ENCODE measurements at regions not wholly inside any gene's neighbourhood (a gene's known extent, or its start where the extent isn't known, plus 50 kb on each side); places are given as distances from the start of the nearest gene placed in this dataset.
A peak's percentile ranks its signal among the peaks of the same experiment; 100 is the strongest.

GRCh38 chr6:71474942-71475341 lies 186.3 kb downstream of the OGFRL1 start:
- Mint-ChIP-seq H3K27me3 (peaks cover 12% of the 10 kb centered on the region), H3K4me1 (ENCODE audit: low read depth) (no peaks in the 10 kb centered on the region), H3K9me3 (no peaks in the 10 kb centered on the region), H3K4me3 (no peak overlapping the region), H3K36me3 (ENCODE audit: low read depth) (no peaks in the 10 kb centered on the region), H3K27ac (no peak overlapping the region)

GRCh38 chr6:71476371-71476770 lies 187.8 kb downstream of the OGFRL1 start:
- Mint-ChIP-seq H3K27me3 (peaks cover 12% of the 10 kb centered on the region), H3K9me3 (no peaks in the 10 kb centered on the region), H3K4me3 (no peak overlapping the region), H3K27ac (no peak overlapping the region), H3K4me1 (ENCODE audit: low read depth) (no peaks in the 10 kb centered on the region), H3K36me3 (ENCODE audit: low read depth) (no peaks in the 10 kb centered on the region)

- no peaks in the 10 kb centered on the region for H3K36me3 Mint-ChIP-seq (ENCODE audit: low read depth)
- H3K27me3 Mint-ChIP-seq = peaks cover 9% of the 10 kb centered on the region
- no peaks in the 10 kb centered on the region for H3K9me3 Mint-ChIP-seq
- no peak overlapping the region for H3K27ac Mint-ChIP-seq
- H3K4me3 Mint-ChIP-seq = no peak overlapping the region
- no peaks in the 10 kb centered on the region for H3K4me1 Mint-ChIP-seq (ENCODE audit: low read depth)
Measured at GRCh38 chr6:71476872-71477271, 188.3 kb downstream of the OGFRL1 start.

- peaks cover 8% of the 10 kb centered on the region for H3K27me3 Mint-ChIP-seq
- no peaks in the 10 kb centered on the region for H3K36me3 Mint-ChIP-seq (ENCODE audit: low read depth)
- H3K27ac Mint-ChIP-seq = no peak overlapping the region
- H3K4me3 Mint-ChIP-seq = no peak overlapping the region
- H3K4me1 Mint-ChIP-seq (ENCODE audit: low read depth) = no peaks in the 10 kb centered on the region
- no peaks in the 10 kb centered on the region for H3K9me3 Mint-ChIP-seq
Measured at GRCh38 chr6:71478834-71479541, 190.4 kb downstream of the OGFRL1 start.

- Mint-ChIP-seq H3K36me3 (ENCODE audit: low read depth) (no peaks in the 10 kb centered on the region), H3K4me1 (ENCODE audit: low read depth) (no peaks in the 10 kb centered on the region), H3K27me3 (peaks cover 6% of the 10 kb centered on the region), H3K9me3 (no peaks in the 10 kb centered on the region), H3K27ac (no peak overlapping the region), H3K4me3 (no peak overlapping the region)
Measured at GRCh38 chr6:71480577-71480976, 192.0 kb downstream of the OGFRL1 start.

- Mint-ChIP-seq H3K27ac (no peak overlapping the region), H3K9me3 (no peaks in the 10 kb centered on the region), H3K27me3 (peaks cover 3% of the 10 kb centered on the region), H3K4me3 (no peak overlapping the region), H3K36me3 (ENCODE audit: low read depth) (no peaks in the 10 kb centered on the region), H3K4me1 (ENCODE audit: low read depth) (no peaks in the 10 kb centered on the region)
Measured at GRCh38 chr6:71481011-71481410, 192.4 kb downstream of the OGFRL1 start.

- H3K9me3 Mint-ChIP-seq = no peaks in the 10 kb centered on the region
- H3K27ac Mint-ChIP-seq = no peak overlapping the region
- H3K4me1 Mint-ChIP-seq (ENCODE audit: low read depth) = no peaks in the 10 kb centered on the region
- no peaks in the 10 kb centered on the region for H3K36me3 Mint-ChIP-seq (ENCODE audit: low read depth)
- H3K4me3 Mint-ChIP-seq = no peak overlapping the region
- peaks cover 3% of the 10 kb centered on the region for H3K27me3 Mint-ChIP-seq
Measured at GRCh38 chr6:71481801-71482200, 193.2 kb downstream of the OGFRL1 start.

GRCh38 chr6:71482742-71483141 lies 194.1 kb downstream of the OGFRL1 start:
- Mint-ChIP-seq H3K9me3 (no peaks in the 10 kb centered on the region), H3K27ac (no peak overlapping the region), H3K4me3 (no peak overlapping the region), H3K36me3 (ENCODE audit: low read depth) (no peaks in the 10 kb centered on the region), H3K4me1 (ENCODE audit: low read depth) (no peaks in the 10 kb centered on the region), H3K27me3 (peaks cover 3% of the 10 kb centered on the region)

- Mint-ChIP-seq H3K36me3 (ENCODE audit: low read depth) (no peaks in the 10 kb centered on the region), H3K27me3 (no peaks in the 10 kb centered on the region), H3K9me3 (no peaks in the 10 kb centered on the region), H3K4me3 (no peak overlapping the region), H3K27ac (no peak overlapping the region), H3K4me1 (ENCODE audit: low read depth) (no peaks in the 10 kb centered on the region)
Measured at GRCh38 chr6:71486461-71486860, 197.8 kb downstream of the OGFRL1 start.

GRCh38 chr6:71488186-71488585 lies 199.6 kb downstream of the OGFRL1 start:
- Mint-ChIP-seq H3K36me3 (ENCODE audit: low read depth) (no peaks in the 10 kb centered on the region), H3K4me3 (no peak overlapping the region), H3K9me3 (no peaks in the 10 kb centered on the region), H3K27me3 (no peaks in the 10 kb centered on the region), H3K27ac (no peak overlapping the region), H3K4me1 (ENCODE audit: low read depth) (no peaks in the 10 kb centered on the region)

- H3K4me3 Mint-ChIP-seq = no peak overlapping the region
- H3K9me3 Mint-ChIP-seq = no peaks in the 10 kb centered on the region
- H3K27ac Mint-ChIP-seq = no peak overlapping the region
- no peaks in the 10 kb centered on the region for H3K36me3 Mint-ChIP-seq (ENCODE audit: low read depth)
- no peaks in the 10 kb centered on the region for H3K4me1 Mint-ChIP-seq (ENCODE audit: low read depth)
- peaks cover 3% of the 10 kb centered on the region for H3K27me3 Mint-ChIP-seq
Measured at GRCh38 chr6:71489736-71490135, 201.1 kb downstream of the OGFRL1 start.

GRCh38 chr6:71490876-71491275 lies 202.3 kb downstream of the OGFRL1 start:
- Mint-ChIP-seq H3K4me3 (no peak overlapping the region), H3K27ac (no peak overlapping the region), H3K4me1 (ENCODE audit: low read depth) (peaks cover 4% of the 10 kb centered on the region), H3K36me3 (ENCODE audit: low read depth) (no peaks in the 10 kb centered on the region), H3K9me3 (no peaks in the 10 kb centered on the region), H3K27me3 (peaks cover 3% of the 10 kb centered on the region)

GRCh38 chr6:71491844-71492243 lies 203.2 kb downstream of the OGFRL1 start:
- Mint-ChIP-seq H3K4me1 (ENCODE audit: low read depth) (peaks cover 13% of the 10 kb centered on the region), H3K9me3 (no peaks in the 10 kb centered on the region), H3K36me3 (ENCODE audit: low read depth) (no peaks in the 10 kb centered on the region), H3K27me3 (peaks cover 3% of the 10 kb centered on the region), H3K4me3 (no peak overlapping the region), H3K27ac (no peak overlapping the region)

GRCh38 chr6:71492668-71493067 lies 204.1 kb downstream of the OGFRL1 start:
- H3K36me3 Mint-ChIP-seq (ENCODE audit: low read depth) = no peaks in the 10 kb centered on the region
- H3K4me1 Mint-ChIP-seq (ENCODE audit: low read depth) = peaks cover 13% of the 10 kb centered on the region
- H3K4me3 Mint-ChIP-seq = no peak overlapping the region
- peaks cover 3% of the 10 kb centered on the region for H3K27me3 Mint-ChIP-seq
- no peaks in the 10 kb centered on the region for H3K9me3 Mint-ChIP-seq
- H3K27ac Mint-ChIP-seq = no peak overlapping the region

- H3K27ac Mint-ChIP-seq = no peak overlapping the region
- peaks cover 3% of the 10 kb centered on the region for H3K27me3 Mint-ChIP-seq
- H3K9me3 Mint-ChIP-seq = no peaks in the 10 kb centered on the region
- peak overlapping the region; percentile 52 for H3K4me3 Mint-ChIP-seq
- peaks cover 13% of the 10 kb centered on the region for H3K4me1 Mint-ChIP-seq (ENCODE audit: low read depth)
- no peaks in the 10 kb centered on the region for H3K36me3 Mint-ChIP-seq (ENCODE audit: low read depth)
Measured at GRCh38 chr6:71496018-71496721, 207.6 kb downstream of the OGFRL1 start.

- H3K4me3 Mint-ChIP-seq = no peak overlapping the region
Measured at GRCh38 chr6:71496722-71497033, 208.1 kb downstream of the OGFRL1 start.

More at GRCh38 chr6:71496722-71497033, 208.1 kb downstream of the OGFRL1 start:
- Mint-ChIP-seq H3K4me1 (ENCODE audit: low read depth) (peaks cover 13% of the 10 kb centered on the region), H3K27ac (no peak overlapping the region), H3K27me3 (peaks cover 3% of the 10 kb centered on the region), H3K9me3 (no peaks in the 10 kb centered on the region), H3K36me3 (ENCODE audit: low read depth) (no peaks in the 10 kb centered on the region)
